Spleen (tissue), 11 donors: ENCODE measurements at regions not wholly inside any gene's neighbourhood (a gene's known extent, or its start where the extent isn't known, plus 50 kb on each side); places are given as distances from the start of the nearest gene placed in this dataset.
"Not testable (repeated sequence)": the region's sequence is repeated elsewhere in the genome, so short reads cannot be mapped to it uniquely, and the experiment has no call there.

ENCODE experiments used
- DNase-seq: peaks from one replicate; pipeline ENCODE4 v3.0.0-alpha.2; 2020
- H3K27ac ChIP-seq, 8 donors: fragments of 200-600 bp; sonication (generic) in 7 of 8; 1 replicate in 4 of 8; 2 replicates in 4 of 8; pipeline versions ENCODE4 v1.5.0 to v1.8.0; 2016 to 2021; ENCODE audit warnings: inconsistent platforms in 4 of 8, mild to moderate bottlenecking in 4 of 8, moderate library complexity in 1 of 8
- H3K27me3 ChIP-seq, 7 donors: fragments of 200-600 bp; sonication (generic) in 6 of 7; replicated peaks in 1 of 7; 1 replicate in 4 of 7; 2 replicates in 3 of 7; pipeline versions ENCODE4 v1.5.0 to v1.8.0; 2016 to 2021; ENCODE audit warnings: inconsistent platforms in 3 of 7, mild to moderate bottlenecking in 1 of 7
- H3K36me3 ChIP-seq, 6 donors: fragments of 200-600 bp; sonication (generic) in 5 of 6; 1 replicate in 4 of 6; 2 replicates in 2 of 6; pipeline versions ENCODE4 v1.5.0 to v1.8.0; 2016 to 2021; ENCODE audit warnings: inconsistent platforms in 2 of 6
- H3K4me1 ChIP-seq, 6 donors: fragments of 200-600 bp; sonication (generic) in 5 of 6; 1 replicate in 3 of 6; 2 replicates in 3 of 6; pipeline versions ENCODE4 v1.5.0 to v1.8.0; 2016 to 2021; ENCODE audit warnings: inconsistent platforms in 3 of 6
- H3K4me3 ChIP-seq, 8 donors: fragments of 200-600 bp; sonication (generic) in 7 of 8; 1 replicate in 4 of 8; 2 replicates in 4 of 8; pipeline versions ENCODE4 v1.5.0 to v1.8.0; 2016 to 2021; ENCODE audit warnings: inconsistent platforms in 4 of 8, mild to moderate bottlenecking in 4 of 8, moderate library complexity in 2 of 8
- H3K9me3 ChIP-seq, 8 donors: fragments of 200-600 bp; sonication (generic) in 7 of 8; 1 replicate in 4 of 8; 2 replicates in 4 of 8; pipeline versions ENCODE4 v1.5.0 to v1.8.0; 2016 to 2021; ENCODE audit warnings: inconsistent platforms in 4 of 8
- POLR2A ChIP-seq, 3 donors: fragments of 450-650 bp; IDR thresholded peaks; one replicate each; pipeline ENCODE4 v1.5.1; 2017; ENCODE audit warnings: antibody characterized with exemption in 3 of 3, mild to moderate bottlenecking in 1 of 3
- POLR2AphosphoS5 ChIP-seq, 3 donors: sonication (generic); formaldehyde crosslinking; IDR thresholded peaks; one replicate each; pipeline ENCODE4 v1.5.1; 2017; ENCODE audit warnings: antibody characterized with exemption in 3 of 3
- WGBS, 5 donors: extraction: QIAGEN DNeasy Blood & Tissue Kit in 3 of 5; methylation state at CpG; one replicate each; pipeline versions ENCODE4 v1.1.5 to v1.1.7; 2013 to 2018; 5-methylcytosine and 5-hydroxymethylcytosine counted together
- intact Hi-C: fragments of 100-400 bp; cut with DNase I; formaldehyde crosslinking; loops from one replicate; pipeline ENCODE4 v1.15.0; 2023; ENCODE audit warnings: low total_unique reads
- TF ChIP-seq, protein P1 (sequence below), 11 experiments: fragments of 200-600 bp in 7 of 11; fragments of 450-650 bp in 4 of 11; sonication (generic) in 4 of 11; IDR thresholded peaks in 8 of 11; conservative IDR thresholded peaks in 3 of 11; 1 replicate in 7 of 11; 2 replicates in 4 of 11; pipeline versions ENCODE4 v1.4.0 to v1.8.0; 2016 to 2021; ENCODE audit warnings: antibody characterized with exemption in 11 of 11, inconsistent platforms in 4 of 11, mild to moderate bottlenecking in 1 of 11
- donor health status: healthy with polysubstance abuse.
- donor health status: DM: no; HTN: no; CAD: no; lungs with moderate emphysema.
- donor health status: DM: no; HTN: no; CAD: no.
- donor health status: Bipolar disorder and iron deficiency.
- donor health status: healthy.
- donor health status: DM: no; HTN: no; CAD: no.
- donor health status: DM: yes; HTN: yes; CAD: no.

GRCh38 chr12:82300611-82301010 is 57.6 kb downstream of the CCDC59 start:
- no peak overlapping the region for H3K27ac ChIP-seq
- no peak overlapping the region for H3K4me3 ChIP-seq
- no peaks in the 10 kb centered on the region for H3K27me3 ChIP-seq
- H3K4me1 ChIP-seq, result no peaks in the 10 kb centered on the region
- H3K9me3 ChIP-seq, result no peaks in the 10 kb centered on the region
- H3K36me3 ChIP-seq, result no peaks in the 10 kb centered on the region
- 41 to 45% (median 43%) methylated on average over 3 of the region's 3 CpGs for WGBS, 5 donors
- intact Hi-C loops, result no loop called here
- TF ChIP-seq, protein P1, sequence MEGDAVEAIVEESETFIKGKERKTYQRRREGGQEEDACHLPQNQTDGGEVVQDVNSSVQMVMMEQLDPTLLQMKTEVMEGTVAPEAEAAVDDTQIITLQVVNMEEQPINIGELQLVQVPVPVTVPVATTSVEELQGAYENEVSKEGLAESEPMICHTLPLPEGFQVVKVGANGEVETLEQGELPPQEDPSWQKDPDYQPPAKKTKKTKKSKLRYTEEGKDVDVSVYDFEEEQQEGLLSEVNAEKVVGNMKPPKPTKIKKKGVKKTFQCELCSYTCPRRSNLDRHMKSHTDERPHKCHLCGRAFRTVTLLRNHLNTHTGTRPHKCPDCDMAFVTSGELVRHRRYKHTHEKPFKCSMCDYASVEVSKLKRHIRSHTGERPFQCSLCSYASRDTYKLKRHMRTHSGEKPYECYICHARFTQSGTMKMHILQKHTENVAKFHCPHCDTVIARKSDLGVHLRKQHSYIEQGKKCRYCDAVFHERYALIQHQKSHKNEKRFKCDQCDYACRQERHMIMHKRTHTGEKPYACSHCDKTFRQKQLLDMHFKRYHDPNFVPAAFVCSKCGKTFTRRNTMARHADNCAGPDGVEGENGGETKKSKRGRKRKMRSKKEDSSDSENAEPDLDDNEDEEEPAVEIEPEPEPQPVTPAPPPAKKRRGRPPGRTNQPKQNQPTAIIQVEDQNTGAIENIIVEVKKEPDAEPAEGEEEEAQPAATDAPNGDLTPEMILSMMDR (IDR thresholded peaks at IDR 0.05 in 8 of 11, conservative IDR thresholded peaks at IDR 0.05 in 3 of 11), result no peak
- TF ChIP-seq POLR2AphosphoS5 (IDR thresholded peaks at IDR 0.05) (no peak), POLR2A (IDR thresholded peaks at IDR 0.05) (no peak)
- no peak for DNase-seq

DNA sequence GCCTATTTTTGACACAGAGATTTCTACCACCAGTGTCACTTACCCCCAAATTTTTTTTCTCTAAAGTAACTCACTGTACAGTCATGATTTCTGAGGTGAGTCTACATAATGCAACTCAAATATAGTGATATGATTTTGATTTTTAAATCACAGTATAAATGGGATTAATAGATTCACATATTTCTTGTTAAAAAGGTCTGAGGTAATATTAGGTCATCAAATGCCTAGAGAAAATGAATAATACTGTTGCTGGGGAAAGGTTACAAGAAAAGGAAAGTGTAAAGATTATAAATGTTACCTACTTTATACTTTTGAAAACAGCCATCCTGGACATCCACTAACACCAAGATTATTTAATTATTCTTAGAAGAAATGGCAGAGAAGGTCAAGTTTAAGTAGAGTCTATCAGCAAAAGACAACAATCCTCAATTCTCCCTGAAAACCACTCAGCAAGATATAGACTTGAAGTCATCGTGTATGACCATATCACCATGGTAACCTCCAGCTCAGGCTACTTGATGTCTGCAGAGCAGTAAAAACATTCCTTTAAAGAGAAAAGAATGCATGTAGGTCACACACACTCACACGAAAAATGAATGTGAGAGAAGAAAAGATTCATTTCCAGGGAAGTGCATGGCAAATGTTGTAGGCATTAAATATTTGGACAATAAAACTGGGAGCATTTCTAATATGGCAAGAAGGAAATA is 58.7 kb downstream of the CCDC59 start:
- DNase-seq, result no peak
- intact Hi-C loops, result no loop called here

GRCh38 chr12:82290415-82290814 is 67.8 kb downstream of the CCDC59 start:
- Histone ChIP-seq H3K27ac (no peak overlapping the region), H3K4me1 (no peaks in the 10 kb centered on the region), H3K9me3 (no peaks in the 10 kb centered on the region), H3K36me3 (no peaks in the 10 kb centered on the region), H3K4me3 (no peak overlapping the region), H3K27me3 (no peaks in the 10 kb centered on the region)
- TF ChIP-seq POLR2AphosphoS5 (IDR thresholded peaks at IDR 0.05) (no peak), POLR2A (IDR thresholded peaks at IDR 0.05) (no peak)
- TF ChIP-seq, protein P1 (IDR thresholded peaks at IDR 0.05 in 8 of 11, conservative IDR thresholded peaks at IDR 0.05 in 3 of 11), result no peak
- DNase-seq, result no peak
- 36 to 61% (median 38%) methylated on average over 2 of the region's 2 CpGs for WGBS, 5 donors
- intact Hi-C loops, result no loop called here

More for the DNA sequence above, 58.7 kb downstream of the CCDC59 start:
- no peak overlapping the region for H3K4me3 ChIP-seq
- H3K27ac ChIP-seq, result no peak overlapping the region
- H3K9me3 ChIP-seq, result no peaks in the 10 kb centered on the region
- H3K4me1 ChIP-seq, result no peaks in the 10 kb centered on the region
- no peaks in the 10 kb centered on the region for H3K27me3 ChIP-seq
- H3K36me3 ChIP-seq, result no peaks in the 10 kb centered on the region
- WGBS, 5 donors, result 29 to 36% (median 34%) methylated on average over 2 of the region's 2 CpGs
- TF ChIP-seq POLR2AphosphoS5 (IDR thresholded peaks at IDR 0.05) (no peak), POLR2A (IDR thresholded peaks at IDR 0.05) (no peak)
- TF ChIP-seq, protein P1 (IDR thresholded peaks at IDR 0.05 in 8 of 11, conservative IDR thresholded peaks at IDR 0.05 in 3 of 11), result no peak

DNA sequence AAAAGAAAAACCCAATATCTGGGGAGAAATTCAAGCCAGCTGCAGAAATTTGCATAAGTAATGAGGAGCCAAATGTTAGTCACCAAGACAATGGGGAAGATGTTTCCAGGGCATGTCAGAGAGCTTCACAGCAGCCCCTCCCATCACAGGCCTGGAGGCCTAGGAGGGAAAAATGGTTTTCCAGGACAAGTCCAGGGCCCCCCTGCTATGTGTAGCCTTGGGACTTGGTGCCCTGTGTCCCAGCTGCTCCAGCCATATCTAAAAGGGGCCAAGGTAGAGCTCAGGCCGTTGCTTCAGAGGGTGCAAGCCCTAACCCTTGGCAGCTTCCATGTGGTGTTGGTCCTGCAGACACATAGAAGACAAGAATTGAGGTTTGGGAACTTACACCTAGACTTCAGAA is 76.9 kb downstream of the CCDC59 start:
- WGBS, 5 donors, result 0 to 27% (median 17%) methylated on average over 1 of the region's 1 CpG

More for the DNA sequence above, 76.9 kb downstream of the CCDC59 start:
- H3K4me3 ChIP-seq, H3K27ac ChIP-seq, H3K36me3 ChIP-seq, intact Hi-C loops, H3K27me3 ChIP-seq, DNase-seq, H3K4me1 ChIP-seq: not testable (repeated sequence)
- peaks cover 0 to 24% (median 12%) of the 10 kb centered on the region in 8 donors for H3K9me3 ChIP-seq
